DOHH2 (cell line): ENCODE measurements at regions not wholly inside any gene's neighbourhood (a gene's known extent, or its start where the extent isn't known, plus 50 kb on each side); places are given as distances from the start of the nearest gene placed in this dataset.
A peak's percentile ranks its signal among the peaks of the same experiment; 100 is the strongest.

Experiments used
- H3F3A ChIP-seq: fragments of 200-600 bp; sonication (generic), shearing (Covaris generic); 2 replicates; pipeline ENCODE4 v1.6.0; 2016; ENCODE audit warnings: antibody characterized with exemption, mild to moderate bottlenecking; ENCODE audit not compliant: control insufficient read depth, insufficient read depth
- H3K27ac ChIP-seq: fragments of 200-600 bp; sonication (generic); 2 replicates; pipeline ENCODE4 v1.5.1; 2014; ENCODE audit warnings: low read depth, mild to moderate bottlenecking, low read length, moderate library complexity
- H3K27me3 ChIP-seq: fragments of 200-600 bp; sonication (generic); 2 replicates; pipeline ENCODE4 v1.6.1; 2014; ENCODE audit warnings: mild to moderate bottlenecking, low read length, mixed read lengths; ENCODE audit not compliant: control insufficient read depth
- H3K36me3 ChIP-seq: fragments of 200-600 bp; sonication (generic); 2 replicates; pipeline ENCODE4 v1.6.1; 2014; ENCODE audit warnings: mild to moderate bottlenecking, low read length, moderate library complexity, mixed read lengths; ENCODE audit not compliant: control insufficient read depth
- H3K4me1 ChIP-seq: fragments of 200-600 bp; sonication (generic); 2 replicates; pipeline ENCODE4 v1.6.1; 2014; ENCODE audit warnings: mild to moderate bottlenecking, low read length, mixed read lengths; ENCODE audit not compliant: control insufficient read depth
- H3K4me2 ChIP-seq: fragments of 200-600 bp; sonication (generic); 2 replicates; pipeline ENCODE4 v1.6.0; 2014; ENCODE audit warnings: mild to moderate bottlenecking, low read length, moderate library complexity
- H3K4me3 ChIP-seq: fragments of 200-600 bp; sonication (generic); 2 replicates; pipeline ENCODE4 v1.5.1; 2014; ENCODE audit warnings: mild to moderate bottlenecking, low read length, mixed read lengths
- H3K79me2 ChIP-seq: fragments of 200-600 bp; sonication (generic); 2 replicates; pipeline ENCODE4 v1.6.1; 2014; ENCODE audit warnings: mild to moderate bottlenecking, low read length, mixed read lengths; ENCODE audit not compliant: control insufficient read depth
- H3K9me2 ChIP-seq: fragments of 200-600 bp; sonication (generic); replicated peaks from 2 replicates; pipeline ENCODE4 v1.6.1; 2014; ENCODE audit warnings: mild to moderate bottlenecking, low read length, mixed read lengths; ENCODE audit not compliant: control insufficient read depth
- H3K9me3 ChIP-seq: fragments of 200-600 bp; sonication (generic); 2 replicates; pipeline ENCODE4 v1.6.1; 2014; ENCODE audit warnings: antibody characterized with exemption, low read length, mixed read lengths; ENCODE audit not compliant: control insufficient read depth, insufficient read depth
- H4K20me1 ChIP-seq: fragments of 200-600 bp; sonication (generic); 2 replicates; pipeline ENCODE4 v1.6.0; 2014; ENCODE audit warnings: low read depth, mild to moderate bottlenecking, antibody characterized with exemption, low read length, moderate library complexity; ENCODE audit not compliant: control insufficient read depth, insufficient read depth
- EZH2phosphoT487 ChIP-seq: fragments of 200-600 bp; sonication (generic); IDR thresholded peaks from 2 replicates; pipeline ENCODE4 v1.6.1; 2017; ENCODE audit warnings: borderline replicate concordance, mild to moderate bottlenecking, antibody characterized with exemption, low read length, moderate library complexity, mixed read lengths
- TF ChIP-seq, protein P1 (sequence below): fragments of 200-600 bp; sonication (generic); IDR thresholded peaks from one replicate; pipeline ENCODE4 v1.5.1; 2014; ENCODE audit warnings: antibody characterized with exemption, mild to moderate bottlenecking, low read depth, low read length; ENCODE audit not compliant: poor library complexity, severe bottlenecking

- H3K4me2 ChIP-seq = no peak overlapping the region
- H3K27ac ChIP-seq = no peak overlapping the region
- H3K9me3 ChIP-seq = no peaks in the 10 kb centered on the region
- no peaks in the 10 kb centered on the region; the same call in 1 of the 2 replicates for H4K20me1 ChIP-seq
- H3F3A ChIP-seq = no peaks in the 10 kb centered on the region
- no peak overlapping the region for H3K4me3 ChIP-seq
- no peaks in the 10 kb centered on the region for H3K9me2 ChIP-seq
- H3K27me3 ChIP-seq = no peaks in the 10 kb centered on the region
- no peak for TF ChIP-seq EZH2phosphoT487
- TF ChIP-seq, protein P1, sequence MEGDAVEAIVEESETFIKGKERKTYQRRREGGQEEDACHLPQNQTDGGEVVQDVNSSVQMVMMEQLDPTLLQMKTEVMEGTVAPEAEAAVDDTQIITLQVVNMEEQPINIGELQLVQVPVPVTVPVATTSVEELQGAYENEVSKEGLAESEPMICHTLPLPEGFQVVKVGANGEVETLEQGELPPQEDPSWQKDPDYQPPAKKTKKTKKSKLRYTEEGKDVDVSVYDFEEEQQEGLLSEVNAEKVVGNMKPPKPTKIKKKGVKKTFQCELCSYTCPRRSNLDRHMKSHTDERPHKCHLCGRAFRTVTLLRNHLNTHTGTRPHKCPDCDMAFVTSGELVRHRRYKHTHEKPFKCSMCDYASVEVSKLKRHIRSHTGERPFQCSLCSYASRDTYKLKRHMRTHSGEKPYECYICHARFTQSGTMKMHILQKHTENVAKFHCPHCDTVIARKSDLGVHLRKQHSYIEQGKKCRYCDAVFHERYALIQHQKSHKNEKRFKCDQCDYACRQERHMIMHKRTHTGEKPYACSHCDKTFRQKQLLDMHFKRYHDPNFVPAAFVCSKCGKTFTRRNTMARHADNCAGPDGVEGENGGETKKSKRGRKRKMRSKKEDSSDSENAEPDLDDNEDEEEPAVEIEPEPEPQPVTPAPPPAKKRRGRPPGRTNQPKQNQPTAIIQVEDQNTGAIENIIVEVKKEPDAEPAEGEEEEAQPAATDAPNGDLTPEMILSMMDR = no peak
- H3K79me2 ChIP-seq = no peaks in the 10 kb centered on the region
- no peaks in the 10 kb centered on the region for H3K4me1 ChIP-seq
- no peaks in the 10 kb centered on the region for H3K36me3 ChIP-seq
Observed at GRCh38 chr4:12636191-12636590, 847.9 kb downstream of the RAB28 start.

DNA sequence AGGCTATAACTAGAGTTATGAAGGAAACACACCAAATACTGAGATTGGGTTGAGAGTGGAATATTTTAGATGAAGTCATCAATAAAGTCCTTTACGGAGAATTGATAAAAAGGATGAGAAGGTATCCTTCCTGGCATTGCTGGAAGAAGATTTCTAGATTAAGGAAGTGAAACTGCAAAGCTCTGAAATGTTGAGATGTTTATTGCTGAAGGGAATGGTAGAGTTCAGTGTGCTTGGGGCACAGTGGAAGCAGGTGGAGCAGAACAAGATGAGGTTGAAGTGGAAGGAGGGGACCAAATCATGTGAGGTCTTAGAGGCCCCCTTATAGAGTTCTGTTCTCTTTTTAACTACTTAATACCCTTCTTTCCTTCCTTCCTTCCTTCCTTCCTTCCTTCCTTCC, 848.5 kb downstream of the RAB28 start:
- no peak overlapping the region for H3K4me2 ChIP-seq
- H3K4me3 ChIP-seq = no peak overlapping the region
- H3K79me2 ChIP-seq = no peaks in the 10 kb centered on the region
- H3K9me3 ChIP-seq = no peaks in the 10 kb centered on the region
- H3F3A ChIP-seq = no peaks in the 10 kb centered on the region
- no peak overlapping the region for H3K27ac ChIP-seq
- no peaks in the 10 kb centered on the region for H3K27me3 ChIP-seq
- no peaks in the 10 kb centered on the region for H3K36me3 ChIP-seq
- no peaks in the 10 kb centered on the region for H3K4me1 ChIP-seq
- TF ChIP-seq, protein P1 = no peak
- TF ChIP-seq EZH2phosphoT487 = no peak
- H3K9me2 ChIP-seq = no peaks in the 10 kb centered on the region
- no peaks in the 10 kb centered on the region; the same call in 1 of the 2 replicates for H4K20me1 ChIP-seq

DNA sequence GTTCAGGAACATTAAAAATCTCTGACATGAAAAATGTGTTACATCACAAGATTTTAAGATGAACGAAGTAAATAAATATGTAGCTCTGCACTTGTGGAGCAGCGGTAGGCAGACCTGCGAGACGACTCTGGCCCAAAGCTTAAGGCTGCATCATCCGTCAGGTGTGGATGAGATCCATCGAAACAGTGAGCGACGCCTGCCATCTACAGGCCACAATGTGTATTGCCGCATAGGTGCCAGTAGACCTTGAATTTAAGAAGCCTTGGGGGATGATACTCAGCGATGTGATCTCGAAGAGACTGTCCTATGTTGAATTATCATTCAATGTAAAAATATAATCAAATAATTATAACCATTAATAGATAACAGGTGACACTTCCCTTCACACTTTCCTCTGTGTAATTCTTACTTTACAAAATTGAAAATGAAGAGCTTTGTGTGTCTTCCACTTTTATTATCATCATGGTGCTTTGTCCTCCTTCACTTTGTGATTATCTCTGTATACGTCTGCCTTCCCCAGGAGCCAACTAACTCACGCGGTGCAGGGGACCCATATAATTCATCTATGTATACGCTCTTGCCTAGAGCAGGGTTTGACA, 851.0 kb downstream of the RAB28 start:
- H3K27ac ChIP-seq = no peak overlapping the region
- no peaks in the 10 kb centered on the region for H3K9me3 ChIP-seq
- no peaks in the 10 kb centered on the region; the same call in 1 of the 2 replicates for H4K20me1 ChIP-seq
- H3F3A ChIP-seq = no peaks in the 10 kb centered on the region
- no peak for TF ChIP-seq EZH2phosphoT487
- TF ChIP-seq, protein P1 = peak; percentile 76
- no peak overlapping the region for H3K4me3 ChIP-seq
- no peaks in the 10 kb centered on the region for H3K9me2 ChIP-seq
- H3K4me2 ChIP-seq = no peak overlapping the region
- H3K27me3 ChIP-seq = no peaks in the 10 kb centered on the region
- no peaks in the 10 kb centered on the region for H3K79me2 ChIP-seq
- H3K4me1 ChIP-seq = no peaks in the 10 kb centered on the region
- H3K36me3 ChIP-seq = no peaks in the 10 kb centered on the region
